ENCODE measurements at regions not wholly inside any gene's neighbourhood (a gene's known extent, or its start where the extent isn't known, plus 50 kb on each side); places are given as distances from the start of the nearest gene placed in this dataset.

DNA sequence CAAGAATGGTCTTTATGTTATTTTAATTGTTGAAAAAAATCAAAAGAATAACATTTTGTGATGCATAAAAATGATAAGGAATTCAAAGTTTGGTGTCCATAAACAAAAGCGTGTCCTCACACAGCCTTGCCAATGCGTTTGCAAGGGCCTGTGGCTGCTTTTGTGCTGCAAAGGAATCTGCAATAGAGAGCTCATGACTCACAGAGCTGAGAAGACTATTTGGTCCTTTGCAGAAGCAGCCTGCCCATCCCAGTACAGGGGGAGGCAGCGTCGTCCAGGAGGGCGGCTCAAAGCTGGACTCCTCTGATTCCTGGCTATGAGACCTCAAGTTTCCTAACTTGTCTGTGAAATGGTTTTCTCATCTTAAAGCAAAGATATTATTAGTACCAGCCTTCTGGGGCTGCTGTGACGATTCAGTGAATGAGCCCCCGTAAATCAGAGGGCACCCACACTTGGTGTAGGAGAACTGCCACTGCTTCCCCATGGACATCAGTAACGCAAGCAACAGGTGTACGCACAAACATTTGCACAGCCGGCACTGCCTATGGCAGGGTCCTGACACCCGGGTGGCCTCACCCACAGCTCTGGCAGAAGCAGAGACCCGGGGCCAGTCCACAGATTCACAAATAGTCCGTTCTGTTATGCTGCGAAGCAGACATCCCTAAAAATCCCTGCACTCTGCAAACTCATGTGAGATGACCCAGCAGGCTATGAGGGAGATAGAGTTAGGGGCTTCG, 70.6 kb upstream of the ASAP2 start:
- DNase-seq = no peak

DNA sequence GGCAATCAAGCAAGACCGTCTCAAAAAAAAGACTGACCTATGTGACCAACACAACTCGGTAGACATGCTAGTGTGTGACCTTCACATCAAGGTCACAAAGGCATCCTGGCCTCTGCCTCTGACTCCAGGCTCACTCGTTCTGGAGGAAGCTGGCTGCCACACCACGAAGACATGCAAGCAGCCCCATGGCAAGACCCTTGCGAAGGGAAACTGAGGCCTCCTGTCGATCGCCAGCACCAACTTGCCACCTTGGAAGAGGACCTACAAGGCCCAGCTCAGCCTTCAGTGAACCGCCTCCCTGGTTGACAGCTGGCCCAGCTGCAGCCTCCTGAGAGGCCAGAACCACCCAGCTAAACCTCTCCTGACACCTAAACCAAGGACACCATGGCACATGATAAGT, 79.3 kb upstream of the ASAP2 start:
- no peak for DNase-seq

- no peak for DNase-seq
Observed at GRCh38 chr2:9126540-9126939, 80.1 kb upstream of the ASAP2 start.

- DNase-seq = no peak
Observed at GRCh38 chr2:9124231-9124741, 82.3 kb upstream of the ASAP2 start.

DNA sequence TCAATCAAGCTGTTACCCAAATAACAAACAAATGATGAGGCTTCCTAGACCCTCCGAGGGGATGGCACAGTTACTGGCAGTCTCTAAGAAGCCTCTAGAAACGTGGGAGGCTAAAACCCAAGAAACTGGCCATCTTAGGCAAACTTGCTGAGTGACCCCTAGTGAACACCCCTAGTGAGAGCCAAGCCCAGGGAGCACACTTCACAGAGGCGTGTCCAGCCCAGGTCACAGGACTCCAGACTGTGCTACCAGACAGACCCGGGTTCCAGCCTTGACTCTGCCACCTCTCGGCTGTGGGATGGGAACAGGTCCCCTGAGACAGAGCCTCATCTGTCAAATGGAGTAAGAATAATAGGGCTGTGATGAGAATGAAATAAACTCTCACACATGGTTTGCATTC, 83.5 kb upstream of the ASAP2 start:
- DNase-seq = no peak

- no peak for DNase-seq
Observed at GRCh38 chr2:9122367-9122766, 84.2 kb upstream of the ASAP2 start.

GRCh38 chr2:9118383-9118960, 88.1 kb upstream of the ASAP2 start:
- no peak for DNase-seq

GRCh38 chr2:9115229-9115628, 91.4 kb upstream of the ASAP2 start:
- no peak for DNase-seq

GRCh38 chr2:9114458-9114857, 92.2 kb upstream of the ASAP2 start:
- no peak for DNase-seq

GRCh38 chr2:9113916-9114315, 92.7 kb upstream of the ASAP2 start:
- DNase-seq = no peak

GRCh38 chr2:9113262-9113661, 93.3 kb upstream of the ASAP2 start:
- no peak for DNase-seq

DNA sequence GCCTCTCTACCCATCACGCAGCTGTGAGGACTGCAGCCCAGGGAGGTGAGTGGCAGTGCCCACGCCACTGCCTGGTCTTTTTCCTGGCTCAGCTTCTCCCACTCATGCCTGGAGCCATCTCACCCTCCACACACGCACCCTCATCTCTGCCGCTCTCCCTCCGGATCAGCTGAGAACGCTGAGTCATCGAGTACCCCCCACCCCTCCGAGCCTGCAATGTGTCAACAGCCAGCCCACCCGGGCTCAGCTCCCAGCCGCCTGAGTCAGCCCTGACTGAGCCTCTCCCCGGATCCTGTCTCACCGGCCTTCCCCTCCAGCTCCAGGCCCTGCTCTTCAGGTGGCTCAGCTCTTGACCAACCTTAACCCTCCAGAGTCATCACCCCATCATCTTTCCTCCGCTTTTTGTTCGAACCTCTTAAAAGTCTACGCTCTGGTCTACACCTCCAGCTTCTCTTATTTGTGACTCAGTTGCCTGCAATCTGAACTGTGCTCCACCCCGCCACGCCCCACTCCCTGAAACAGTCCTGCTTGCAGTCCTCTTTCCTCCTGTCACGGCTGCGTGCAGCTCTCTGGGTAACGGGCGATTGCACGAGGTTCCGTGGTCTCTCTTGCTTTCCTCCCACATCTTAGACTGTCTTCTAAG, 94.4 kb upstream of the ASAP2 start:
- no peak for DNase-seq

DNA sequence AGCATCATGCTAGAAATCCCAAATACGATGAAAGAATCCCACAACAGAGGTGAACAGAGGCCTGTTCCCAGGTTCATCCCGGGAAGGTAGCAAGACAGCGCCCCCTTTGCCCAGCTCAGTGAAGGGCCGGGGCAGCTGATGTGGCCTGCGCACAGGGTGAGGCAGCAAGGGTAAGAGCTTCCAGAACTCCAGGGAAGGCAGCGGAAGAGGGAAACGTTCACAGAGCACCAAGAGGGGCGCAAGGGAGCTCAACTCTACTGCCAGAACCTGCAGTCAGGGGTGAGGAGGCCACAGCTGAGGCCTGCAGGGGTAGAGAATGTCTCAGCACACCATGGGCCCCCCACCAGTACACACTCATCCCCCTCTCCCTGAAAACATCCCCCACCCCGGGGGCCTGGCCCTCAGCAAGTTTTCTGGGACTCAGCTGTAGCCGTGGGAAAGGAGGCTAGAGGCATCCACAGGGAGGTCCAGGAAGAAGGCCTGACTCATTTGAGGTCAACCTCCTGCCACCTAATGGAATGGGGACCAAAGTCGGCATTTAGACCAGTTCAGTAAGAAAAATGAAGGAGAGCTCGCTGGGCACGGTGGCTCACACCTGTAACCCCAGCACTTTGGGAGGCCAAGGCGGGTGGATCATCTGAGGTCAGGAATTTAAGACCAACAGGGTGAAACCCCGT, 95.6 kb upstream of the ASAP2 start:
- DNase-seq = no peak

DNA sequence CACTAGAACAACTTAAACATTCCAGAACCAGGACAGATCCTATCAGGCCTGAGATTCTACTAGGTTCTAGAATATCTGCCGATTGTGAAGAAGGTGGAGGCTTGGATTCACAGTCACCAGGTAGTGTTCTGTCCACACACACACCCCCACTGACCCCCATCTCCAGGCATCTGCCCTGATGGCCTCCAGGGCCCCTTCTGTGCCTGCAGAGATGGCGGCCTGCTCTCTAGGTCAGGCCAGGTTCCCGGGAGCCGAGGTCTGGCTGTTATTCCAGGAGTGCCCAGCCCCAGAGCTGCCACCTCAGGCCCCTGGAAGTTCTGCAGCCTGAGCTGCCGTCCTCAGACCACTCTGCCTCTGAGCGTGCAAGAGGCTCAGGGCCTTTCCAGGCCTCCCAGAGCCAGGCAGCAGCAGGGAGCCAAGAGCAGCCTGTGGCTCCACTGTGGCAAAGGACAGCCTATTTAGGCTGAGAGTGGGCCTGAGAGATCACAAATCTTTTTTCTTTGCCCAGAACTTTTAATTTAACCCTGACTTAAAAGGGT, 96.2 kb upstream of the ASAP2 start:
- DNase-seq = no peak

DNA sequence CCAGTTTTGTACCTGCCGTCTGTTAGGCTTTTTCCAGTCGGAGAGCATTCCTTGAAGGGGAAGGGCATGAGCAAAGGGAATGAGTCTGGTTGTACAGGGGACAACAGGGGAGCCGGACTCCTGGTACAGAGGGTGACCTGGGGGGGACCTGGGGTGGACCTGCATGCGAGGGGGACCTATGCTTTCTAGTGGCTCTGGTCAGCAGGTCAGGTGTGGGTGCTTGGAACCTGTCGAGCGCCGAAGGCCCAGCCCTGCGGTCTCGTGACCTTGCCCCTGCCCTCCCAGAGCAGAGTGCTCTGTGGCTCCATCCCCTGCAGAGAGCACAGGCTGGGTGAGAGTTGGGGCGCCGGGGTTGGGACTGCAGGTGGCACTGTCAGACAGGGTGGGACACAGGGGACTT, 96.7 kb upstream of the ASAP2 start:
- DNase-seq = no peak

DNA sequence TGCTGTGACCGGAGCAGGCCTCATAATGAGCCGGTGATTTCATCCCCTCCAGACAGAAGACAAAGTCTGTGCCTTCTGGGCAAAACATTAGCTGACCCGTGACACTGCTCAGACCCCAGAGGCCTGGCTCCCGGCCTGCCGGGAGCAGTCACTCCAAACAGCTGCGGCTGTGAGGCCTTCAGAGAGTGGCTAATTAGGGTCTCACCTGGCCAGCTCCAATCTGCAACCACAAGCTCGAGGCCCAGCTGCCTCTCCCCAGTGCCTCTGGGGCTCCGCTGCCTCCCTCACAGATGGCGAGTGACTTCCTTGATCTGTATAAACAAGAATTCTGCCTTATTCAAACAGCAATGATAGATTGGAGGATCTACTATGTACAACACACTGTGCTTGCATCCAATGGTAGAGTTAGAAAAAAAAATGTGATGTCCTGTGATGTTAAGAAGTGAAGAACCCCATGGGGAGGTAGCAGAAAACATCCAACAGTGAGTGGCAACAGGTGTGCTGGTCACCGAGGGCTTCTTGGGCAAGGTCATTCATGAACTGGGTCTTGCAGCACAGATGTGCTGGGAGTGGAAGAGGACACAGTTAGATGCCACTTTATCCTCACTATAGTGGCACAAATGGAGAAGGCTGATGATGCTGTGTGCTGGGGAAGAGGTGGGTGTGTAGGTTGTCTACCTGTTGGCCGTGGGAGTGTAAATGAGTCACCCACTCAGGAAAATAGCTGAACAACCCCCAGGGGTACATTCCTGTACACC, 98.2 kb upstream of the ASAP2 start:
- DNase-seq = peak; percentile 43

GRCh38 chr2:9107168-9108025, 99.2 kb upstream of the ASAP2 start:
- DNase-seq = no peak

- DNase-seq = peak; percentile 93
Observed at GRCh38 chr2:9106338-9107167, 100.1 kb upstream of the ASAP2 start.

DNA sequence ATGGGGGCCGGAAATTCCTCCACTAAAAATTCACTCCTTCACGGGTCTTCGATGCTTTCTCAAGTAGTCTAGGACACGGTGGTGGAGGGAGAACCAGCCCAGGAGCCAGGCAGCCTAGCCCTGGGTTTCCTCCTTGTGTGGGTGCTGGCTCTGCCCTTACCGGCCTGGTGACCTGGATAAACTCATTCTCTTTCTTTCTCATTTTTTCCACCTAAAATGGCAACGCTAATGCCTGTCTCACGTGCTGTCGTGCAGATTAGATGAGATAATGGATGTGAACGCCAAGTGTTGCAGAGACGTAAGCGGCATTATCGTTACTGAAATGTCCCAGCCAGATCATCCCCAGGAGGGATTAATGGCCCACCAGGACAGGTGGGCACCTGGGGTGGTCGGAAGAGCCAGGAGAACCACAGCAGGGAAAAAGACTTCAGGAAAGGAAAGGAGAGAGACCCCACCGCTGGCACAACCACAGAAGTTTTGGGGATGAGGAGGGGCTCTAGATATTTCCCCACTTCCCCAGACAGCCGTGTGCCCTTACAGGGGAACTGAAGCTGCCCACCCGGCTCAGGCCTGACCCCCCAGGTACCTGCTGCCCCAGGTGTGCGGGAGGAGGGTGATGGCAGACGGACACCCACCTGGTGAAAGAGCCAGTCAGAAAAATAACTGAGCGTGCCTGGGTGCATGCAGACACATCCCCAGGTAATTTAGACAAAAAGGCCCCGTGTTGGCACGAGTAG, 100.8 kb upstream of the ASAP2 start:
- DNase-seq = no peak
